ENCODE measurements at regions not wholly inside any gene's neighbourhood (a gene's known extent, or its start where the extent isn't known, plus 50 kb on each side); places are given as distances from the start of the nearest gene placed in this dataset.

DNA sequence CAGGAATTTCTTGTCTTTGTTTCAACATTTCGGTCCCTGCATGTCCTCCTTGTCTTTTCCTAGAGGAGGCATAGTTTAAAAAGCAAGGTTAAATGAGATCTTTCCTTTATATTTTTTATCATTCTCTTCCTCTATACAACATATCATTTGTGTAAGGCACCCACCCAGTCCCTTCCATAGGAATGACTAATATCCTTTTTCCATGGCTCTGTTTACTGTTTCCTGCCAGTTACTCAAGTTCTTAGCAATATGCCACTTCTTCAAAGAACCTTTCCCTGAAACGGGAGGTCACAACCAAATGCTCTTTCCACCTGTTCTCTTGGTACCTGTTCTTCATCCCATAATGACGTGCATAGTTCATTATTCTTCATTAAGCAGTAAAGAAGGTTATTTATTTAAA, 1237.1 kb upstream of the GOT2 start:
- no peaks in the 10 kb centered on the region for H3K4me1 ChIP-seq (ENCODE audit: control insufficient read depth, low read length)
- no peaks in the 10 kb centered on the region for H3F3A ChIP-seq (ENCODE audit: control insufficient read depth, insufficient read depth)
- no peaks in the 10 kb centered on the region for H3K9me3 ChIP-seq (ENCODE audit: control insufficient read depth, insufficient read depth, low read length)
- H3K4me2 ChIP-seq (ENCODE audit: low read length) = no peak overlapping the region
- H3K27ac ChIP-seq (ENCODE audit: low read depth, low read length) = no peak overlapping the region
- H3K36me3 ChIP-seq (ENCODE audit: control insufficient read depth, low read length) = no peaks in the 10 kb centered on the region
- no peaks in the 10 kb centered on the region for H3K27me3 ChIP-seq (ENCODE audit: control insufficient read depth, low read length)
- H3K79me2 ChIP-seq (ENCODE audit: control insufficient read depth, low read length) = no peaks in the 10 kb centered on the region
- TF ChIP-seq EZH2phosphoT487 (IDR thresholded peaks at IDR 0.05; ENCODE audit: borderline replicate concordance, low read length) (no peak), CTCF (IDR thresholded peaks at IDR 0.05; ENCODE audit: low read depth, low read length, poor library complexity, severe bottlenecking) (no peak)
- H3K4me3 ChIP-seq (ENCODE audit: low read length) = no peak overlapping the region
- H3K9me2 ChIP-seq (replicated peaks; ENCODE audit: control insufficient read depth, low read length) = no peaks in the 10 kb centered on the region
- no peaks in the 10 kb centered on the region for H4K20me1 ChIP-seq (ENCODE audit: control insufficient read depth, insufficient read depth, low read depth, low read length)

DNA sequence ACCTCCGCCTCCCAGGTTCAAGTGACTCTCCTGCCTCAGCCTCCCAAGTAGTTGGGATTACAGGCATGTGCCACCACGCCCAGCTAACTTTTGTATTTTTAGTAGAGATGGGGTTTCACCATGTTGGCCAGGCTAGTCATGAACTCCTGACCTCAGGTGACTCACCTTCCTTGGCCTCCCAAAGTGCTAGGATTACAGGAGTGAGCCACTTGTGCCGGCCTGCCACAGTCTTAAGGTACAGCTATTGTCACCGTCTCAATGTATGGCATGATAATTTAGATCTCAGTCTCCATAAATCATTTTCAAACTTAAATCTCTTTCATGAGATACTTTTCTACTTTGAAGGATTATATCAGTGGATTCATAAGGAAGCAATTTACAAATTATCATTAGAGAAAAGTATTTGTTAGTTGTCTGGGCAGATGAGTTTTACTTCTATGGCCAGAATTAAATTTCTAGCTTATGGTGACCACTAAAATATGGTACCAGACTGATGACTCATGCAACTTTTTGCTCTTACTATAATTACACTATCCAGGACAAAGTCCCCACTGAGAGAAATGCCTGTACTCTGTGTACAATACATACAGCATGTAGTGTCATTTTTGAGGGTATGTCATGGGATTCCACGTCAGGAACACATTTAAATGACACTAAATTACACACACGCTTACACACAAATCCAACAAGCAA, 1230.3 kb upstream of the GOT2 start:
- Histone ChIP-seq H4K20me1 (ENCODE audit: control insufficient read depth, insufficient read depth, low read depth, low read length) (no peaks in the 10 kb centered on the region), H3K79me2 (ENCODE audit: control insufficient read depth, low read length) (no peaks in the 10 kb centered on the region), H3K4me1 (ENCODE audit: control insufficient read depth, low read length) (no peaks in the 10 kb centered on the region), H3K9me3 (ENCODE audit: control insufficient read depth, insufficient read depth, low read length) (no peaks in the 10 kb centered on the region), H3K9me2 (replicated peaks; ENCODE audit: control insufficient read depth, low read length) (no peaks in the 10 kb centered on the region), H3K27ac (ENCODE audit: low read depth, low read length) (no peak overlapping the region), H3K36me3 (ENCODE audit: control insufficient read depth, low read length) (no peaks in the 10 kb centered on the region), H3K27me3 (ENCODE audit: control insufficient read depth, low read length) (no peaks in the 10 kb centered on the region), H3K4me2 (ENCODE audit: low read length) (no peak overlapping the region), H3F3A (ENCODE audit: control insufficient read depth, insufficient read depth) (no peaks in the 10 kb centered on the region), H3K4me3 (ENCODE audit: low read length) (no peak overlapping the region)
- TF ChIP-seq EZH2phosphoT487 (IDR thresholded peaks at IDR 0.05; ENCODE audit: borderline replicate concordance, low read length) (no peak), CTCF (IDR thresholded peaks at IDR 0.05; ENCODE audit: low read depth, low read length, poor library complexity, severe bottlenecking) (no peak)

- no peak overlapping the region for H3K4me3 ChIP-seq (ENCODE audit: low read length)
- H3K9me3 ChIP-seq (ENCODE audit: control insufficient read depth, insufficient read depth, low read length) = no peaks in the 10 kb centered on the region
- no peaks in the 10 kb centered on the region for H3F3A ChIP-seq (ENCODE audit: control insufficient read depth, insufficient read depth)
- no peak overlapping the region for H3K27ac ChIP-seq (ENCODE audit: low read depth, low read length)
- H3K36me3 ChIP-seq (ENCODE audit: control insufficient read depth, low read length) = no peaks in the 10 kb centered on the region
- no peaks in the 10 kb centered on the region for H4K20me1 ChIP-seq (ENCODE audit: control insufficient read depth, insufficient read depth, low read depth, low read length)
- H3K9me2 ChIP-seq (replicated peaks; ENCODE audit: control insufficient read depth, low read length) = no peaks in the 10 kb centered on the region
- no peaks in the 10 kb centered on the region for H3K4me1 ChIP-seq (ENCODE audit: control insufficient read depth, low read length)
- no peaks in the 10 kb centered on the region for H3K27me3 ChIP-seq (ENCODE audit: control insufficient read depth, low read length)
- no peaks in the 10 kb centered on the region for H3K79me2 ChIP-seq (ENCODE audit: control insufficient read depth, low read length)
- no peak for TF ChIP-seq CTCF (IDR thresholded peaks at IDR 0.05; ENCODE audit: low read depth, low read length, poor library complexity, severe bottlenecking)
- no peak for TF ChIP-seq EZH2phosphoT487 (IDR thresholded peaks at IDR 0.05; ENCODE audit: borderline replicate concordance, low read length)
- no peak overlapping the region for H3K4me2 ChIP-seq (ENCODE audit: low read length)
Measured at GRCh38 chr16:59959311-59959710, 1225.2 kb upstream of the GOT2 start.

All from DOHH2 (cell line).